VCaP (cell line): ENCODE measurements at regions not wholly inside any gene's neighbourhood (a gene's known extent, or its start where the extent isn't known, plus 50 kb on each side); places are given as distances from the start of the nearest gene placed in this dataset.
"Not testable (repeated sequence)": the region's sequence is repeated elsewhere in the genome, so short reads cannot be mapped to it uniquely, and the experiment has no call there.

ENCODE experiments used
- H3K27ac ChIP-seq: fragments of 450-650 bp; 2 replicates; pipeline ENCODE4 v1.5.1; 2017
- CTCF ChIP-seq: fragments of 450-650 bp; conservative IDR thresholded peaks from 2 replicates; pipeline ENCODE4 v1.5.1; 2017; ENCODE audit warnings: mild to moderate bottlenecking, moderate library complexity

GRCh38 chr7:65471587-65471986, 97.9 kb downstream of the ZNF92 start:
- H3K27ac ChIP-seq = no peak overlapping the region
- no peak for TF ChIP-seq CTCF

GRCh38 chr7:65475040-65475726, 101.5 kb downstream of the ZNF92 start:
- no peak overlapping the region for H3K27ac ChIP-seq
- TF ChIP-seq CTCF = no peak

GRCh38 chr7:65475734-65476319, 102.2 kb downstream of the ZNF92 start:
- H3K27ac ChIP-seq = no peak overlapping the region
- no peak for TF ChIP-seq CTCF

- no peak overlapping the region for H3K27ac ChIP-seq
- peak; percentile 44; the same call in 1 of the 2 replicates for TF ChIP-seq CTCF
Measured at GRCh38 chr7:65477326-65477725, 103.7 kb downstream of the ZNF92 start.

GRCh38 chr7:65489260-65489767, 115.7 kb downstream of the ZNF92 start:
- H3K27ac ChIP-seq = no peak overlapping the region
- no peak for TF ChIP-seq CTCF

GRCh38 chr7:65496697-65497096, 123.0 kb downstream of the ZNF92 start:
- H3K27ac ChIP-seq = not testable (repeated sequence)

GRCh38 chr7:65503434-65504152, 129.9 kb downstream of the ZNF92 start:
- TF ChIP-seq CTCF = no peak
- no peak overlapping the region for H3K27ac ChIP-seq

GRCh38 chr7:65504504-65505319, 131.1 kb downstream of the ZNF92 start:
- H3K27ac ChIP-seq = not testable (repeated sequence)

- not testable (repeated sequence) for H3K27ac ChIP-seq
Measured at GRCh38 chr7:65505320-65505633, 131.6 kb downstream of the ZNF92 start.

GRCh38 chr7:65508581-65509367, 135.1 kb downstream of the ZNF92 start:
- H3K27ac ChIP-seq = not testable (repeated sequence)
